HG02763 (cell line): ENCODE measurements at regions not wholly inside any gene's neighbourhood (a gene's known extent, or its start where the extent isn't known, plus 50 kb on each side); places are given as distances from the start of the nearest gene placed in this dataset.

ENCODE experiments used
- ATAC-seq: cut with Tn5 transposase; IDR thresholded peaks from one replicate; pipeline ENCODE4 v1.9.1; 2021; ENCODE audit warnings: mild to moderate bottlenecking, moderate library complexity; ENCODE audit not compliant: unreplicated experiment

DNA sequence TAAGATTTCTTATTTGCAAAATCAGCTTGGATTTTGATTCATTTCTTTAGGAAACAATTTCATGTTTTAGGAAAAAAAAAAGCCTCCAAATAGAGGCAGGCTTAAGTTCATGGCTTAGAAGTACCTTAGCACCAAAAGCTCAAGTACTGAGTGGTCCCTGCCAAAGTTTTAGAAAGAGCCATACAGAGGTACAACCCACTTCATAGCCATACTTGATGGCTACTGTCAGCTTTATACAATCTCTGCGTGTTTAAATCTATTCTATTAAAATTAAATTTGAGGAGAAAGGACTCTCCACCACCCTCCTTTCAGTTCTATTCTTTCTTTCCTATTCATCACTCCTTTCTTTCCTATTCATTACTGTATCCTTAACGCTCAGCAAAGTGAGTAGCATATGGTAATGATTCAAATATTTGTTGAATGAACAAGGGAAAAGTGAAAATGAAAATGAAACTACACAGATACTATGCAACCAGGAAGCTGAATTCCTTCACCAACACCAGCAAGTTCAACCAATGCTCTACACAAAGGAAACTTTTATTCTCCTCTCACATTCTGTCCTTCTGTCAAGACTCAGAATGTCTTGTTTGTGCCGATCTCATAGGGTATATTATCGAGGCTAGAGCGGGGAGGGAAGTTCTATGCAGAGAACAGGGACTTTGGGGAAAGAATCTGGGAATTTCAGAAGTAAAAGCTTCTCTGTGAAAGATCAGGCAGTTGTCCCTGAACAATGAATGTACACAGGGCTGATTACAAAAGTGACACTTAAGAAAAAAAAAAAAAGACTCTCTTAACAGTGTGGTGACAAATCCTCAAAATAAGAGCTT, 138.6 kb upstream of the SPEF2 start:
- no peak for ATAC-seq

GRCh38 chr5:35477911-35478310, 139.8 kb upstream of the SPEF2 start:
- ATAC-seq, result no peak

DNA sequence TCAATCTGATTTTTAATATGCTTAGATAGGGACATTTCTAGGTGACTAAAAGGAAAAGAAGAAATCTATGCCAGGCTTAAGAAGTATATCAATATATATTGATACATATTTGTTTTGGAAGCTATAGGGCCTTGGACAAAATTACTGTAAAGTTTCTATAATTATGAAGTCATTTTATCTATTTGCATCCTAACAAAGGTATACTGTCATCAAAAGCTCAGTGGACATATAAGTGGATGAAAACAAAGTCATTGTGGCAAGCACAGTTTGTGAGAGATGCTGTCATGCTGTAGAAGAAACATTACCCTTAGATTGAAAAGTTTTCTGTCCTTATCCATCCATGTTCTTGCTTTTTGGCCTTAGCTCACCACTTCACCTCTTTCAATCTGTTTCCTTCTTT, 140.3 kb upstream of the SPEF2 start:
- no peak for ATAC-seq

- ATAC-seq, result no peak
Observed at GRCh38 chr5:35476797-35477196, 140.9 kb upstream of the SPEF2 start.

DNA sequence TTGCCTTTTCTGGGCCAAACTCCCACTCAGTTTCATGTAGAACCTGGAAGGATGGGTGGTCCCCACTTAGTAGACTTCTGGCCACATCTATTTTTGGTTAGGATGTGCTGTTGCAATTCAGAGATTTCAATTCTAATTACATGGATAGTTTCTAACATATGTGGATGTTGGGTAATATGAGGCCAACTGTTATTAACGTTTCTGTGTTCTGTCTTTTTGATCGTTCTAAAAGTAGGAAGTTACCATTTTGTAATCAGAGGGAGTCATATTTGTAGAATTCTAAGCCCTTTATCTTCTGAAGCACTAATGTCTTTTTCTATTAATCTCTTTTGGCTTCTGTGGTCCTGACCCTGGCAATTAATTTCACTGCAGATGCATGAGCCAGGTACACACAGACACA, 141.6 kb upstream of the SPEF2 start:
- no peak for ATAC-seq

DNA sequence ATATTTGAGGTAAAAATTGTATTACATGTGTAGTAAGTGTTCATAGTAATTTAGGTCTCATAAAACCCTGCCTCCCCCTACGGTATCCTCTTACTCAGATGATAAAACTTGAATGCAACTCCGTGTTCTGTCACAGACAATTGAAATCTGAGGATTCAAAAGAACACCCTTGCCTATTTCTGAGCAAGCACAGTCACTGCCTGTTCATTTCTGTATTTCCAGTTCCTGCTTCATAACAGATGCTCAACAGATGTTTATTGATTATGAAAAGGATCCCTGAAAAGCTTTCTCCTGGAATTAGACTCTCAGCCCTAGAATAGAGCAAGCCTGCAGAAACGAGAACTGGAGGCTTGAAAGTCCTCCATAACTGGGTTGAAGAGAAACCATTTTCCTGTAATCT, 144.1 kb upstream of the SPEF2 start:
- ATAC-seq, result no peak

DNA sequence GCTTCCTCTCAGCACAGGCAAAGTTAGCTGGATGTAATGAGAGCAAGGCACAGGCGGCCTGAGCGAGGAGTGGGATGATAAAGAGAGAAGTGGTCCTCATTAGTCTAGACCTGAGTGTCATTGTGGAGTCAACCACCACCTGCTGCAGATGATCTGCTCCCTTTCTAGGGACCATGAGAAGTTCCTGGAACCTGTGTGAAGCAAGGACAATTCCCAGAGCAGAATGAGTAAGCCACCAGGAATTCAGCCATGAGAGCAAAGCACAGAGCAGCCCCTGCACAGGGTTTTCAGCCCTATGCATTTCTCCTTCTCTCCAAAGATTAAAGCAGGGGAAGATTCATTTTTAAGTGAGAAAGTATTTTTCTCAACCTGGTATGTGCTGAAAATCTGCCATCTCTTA, 146.8 kb upstream of the SPEF2 start:
- ATAC-seq, result no peak

DNA sequence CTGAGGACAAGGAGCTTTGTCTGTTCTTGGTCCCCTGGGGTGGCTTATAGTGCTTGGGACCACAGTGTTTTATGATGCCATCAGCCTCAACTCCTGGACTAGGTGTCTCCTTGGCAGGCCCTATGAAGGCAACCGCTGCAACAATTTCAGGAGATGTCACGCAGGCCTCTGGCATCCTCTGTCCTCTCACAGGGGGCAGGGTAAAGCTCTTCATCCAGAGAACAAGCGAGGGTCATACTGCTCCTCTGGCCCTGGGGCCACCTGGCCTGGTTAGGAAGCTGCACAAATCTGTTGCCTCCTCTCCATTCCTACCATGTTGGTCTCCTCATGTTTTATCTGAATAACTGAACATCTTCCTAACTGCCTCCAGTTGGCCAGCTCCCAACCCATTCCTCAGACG, 148.9 kb upstream of the SPEF2 start:
- no peak for ATAC-seq

GRCh38 chr5:35466746-35467145, 150.9 kb upstream of the SPEF2 start:
- ATAC-seq, result no peak

- no peak for ATAC-seq
Observed at GRCh38 chr5:35464757-35465156, 152.9 kb upstream of the SPEF2 start.

- ATAC-seq, result no peak
Observed at GRCh38 chr5:35461530-35461929, 156.1 kb upstream of the SPEF2 start.

GRCh38 chr5:35458824-35459207, 158.8 kb upstream of the SPEF2 start:
- no peak for ATAC-seq

DNA sequence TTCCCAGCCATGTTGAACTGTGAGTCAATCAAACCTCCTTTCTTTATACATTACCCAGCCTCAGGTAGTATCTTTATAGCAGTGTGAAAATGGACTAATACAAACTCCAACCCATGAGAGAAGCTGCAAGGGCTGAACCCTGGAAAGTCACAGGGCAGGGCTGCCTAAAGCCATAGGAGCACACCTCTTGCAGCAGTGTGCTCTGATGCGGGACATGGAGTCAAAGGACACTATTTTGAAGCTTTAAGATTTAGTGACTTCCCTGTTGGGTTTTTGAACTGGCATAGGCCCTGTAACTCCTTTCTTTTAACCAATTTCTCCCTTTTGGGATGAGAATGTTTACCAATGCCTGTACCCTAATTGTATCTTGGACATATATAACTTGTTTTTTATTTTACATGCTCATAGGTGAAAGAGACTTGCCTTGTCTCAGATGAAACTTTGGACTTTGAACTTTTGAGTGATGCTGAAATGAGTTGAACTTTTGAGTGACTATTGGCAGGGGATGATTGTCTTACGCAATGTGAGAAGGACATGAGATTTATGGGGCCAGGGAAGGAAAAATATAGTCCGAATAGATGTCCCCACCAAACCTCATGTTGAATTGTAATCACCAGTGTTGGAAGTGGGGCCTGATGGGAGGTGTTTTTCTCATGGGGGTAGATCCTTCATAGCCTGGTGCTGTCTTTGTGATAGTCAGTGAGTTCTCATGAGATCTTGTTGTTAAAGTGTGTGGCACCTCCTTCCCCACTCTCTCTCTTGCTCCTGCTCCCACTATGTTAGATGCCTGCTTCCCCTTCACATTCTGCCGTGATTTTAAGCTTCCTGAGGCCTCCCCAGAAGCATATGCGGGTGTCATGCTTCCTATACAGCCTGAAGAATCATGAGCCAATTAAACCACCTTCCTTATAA, 159.5 kb upstream of the SPEF2 start:
- no peak for ATAC-seq

GRCh38 chr5:35456506-35456905, 161.2 kb upstream of the SPEF2 start:
- no peak for ATAC-seq

GRCh38 chr5:35454011-35454525, 163.6 kb upstream of the SPEF2 start:
- no peak for ATAC-seq

DNA sequence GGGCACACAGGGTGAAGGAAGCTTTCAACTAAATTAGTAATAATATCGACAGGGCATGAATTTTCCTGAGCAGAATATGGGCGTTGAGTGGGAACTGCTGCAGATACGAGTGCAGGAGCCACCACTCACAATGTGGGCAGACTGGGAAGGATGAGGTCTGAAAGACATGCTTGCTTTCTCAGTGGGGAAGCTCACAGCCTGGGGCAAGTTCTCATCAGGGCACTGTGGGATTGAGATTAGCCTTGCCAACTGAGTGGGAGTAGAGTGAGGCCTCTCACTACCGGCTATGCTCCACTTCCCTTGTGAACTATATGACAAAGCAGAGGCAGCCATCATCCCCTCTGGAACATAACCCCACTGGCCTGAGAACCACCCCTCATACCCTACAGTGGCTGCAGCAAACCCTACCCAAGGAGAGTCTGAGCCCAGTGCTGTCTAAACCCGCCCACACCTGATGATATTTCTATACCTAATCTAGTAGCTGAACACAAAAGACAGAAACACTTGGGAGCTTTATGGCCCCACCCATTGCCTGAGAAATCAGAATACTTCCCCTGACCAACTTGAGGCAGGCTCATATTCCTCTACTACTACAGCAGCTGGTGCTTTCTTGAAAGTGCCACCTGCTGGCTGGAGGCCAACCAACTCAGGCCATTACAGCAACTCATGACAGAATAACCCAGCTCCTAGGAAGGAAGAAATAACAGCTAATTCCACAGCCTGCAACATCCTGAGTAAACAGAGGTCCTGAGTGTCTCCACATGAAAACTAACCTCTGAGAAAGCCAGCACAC, 173.7 kb upstream of the SPEF2 start:
- no peak for ATAC-seq

- ATAC-seq, result no peak
Observed at GRCh38 chr5:35442885-35443639, 174.6 kb upstream of the SPEF2 start.

GRCh38 chr5:35440409-35440808, 177.3 kb upstream of the SPEF2 start:
- ATAC-seq, result no peak

DNA sequence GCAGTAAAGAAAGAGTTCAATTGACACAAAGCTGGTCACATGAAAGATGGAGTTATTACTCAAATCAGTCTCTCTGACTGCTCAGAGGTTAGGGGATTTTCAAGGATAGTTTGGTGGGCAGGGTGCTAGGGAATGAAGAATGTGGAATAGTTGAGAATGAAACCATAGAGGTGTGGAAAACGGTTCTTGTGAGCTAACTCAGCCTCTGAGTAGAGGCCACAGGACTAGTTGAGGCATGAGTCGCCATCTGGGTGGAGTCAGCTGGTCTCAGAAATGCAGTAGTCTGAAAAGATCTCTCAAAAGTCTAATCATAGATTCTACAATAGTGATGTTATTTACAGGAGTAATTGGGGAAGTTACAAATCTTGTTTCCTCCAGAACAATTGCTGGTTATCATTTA, 178.9 kb upstream of the SPEF2 start:
- ATAC-seq, result no peak

- ATAC-seq, result no peak
Observed at GRCh38 chr5:35438288-35438687, 179.4 kb upstream of the SPEF2 start.
